22Rv1 (cell line): ENCODE measurements at regions not wholly inside any gene's neighbourhood (a gene's known extent, or its start where the extent isn't known, plus 50 kb on each side); places are given as distances from the start of the nearest gene placed in this dataset.

Experiments
- CTCF ChIP-seq: fragments of 450-650 bp; IDR thresholded peaks from 2 replicates; pipeline ENCODE4 v1.5.1; 2017; ENCODE audit warnings: mild to moderate bottlenecking
- ZFX ChIP-seq: fragments of 450-650 bp; IDR thresholded peaks from 2 replicates; pipeline ENCODE4 v1.6.1; 2017; ENCODE audit warnings: antibody characterized with exemption, borderline replicate concordance

DNA sequence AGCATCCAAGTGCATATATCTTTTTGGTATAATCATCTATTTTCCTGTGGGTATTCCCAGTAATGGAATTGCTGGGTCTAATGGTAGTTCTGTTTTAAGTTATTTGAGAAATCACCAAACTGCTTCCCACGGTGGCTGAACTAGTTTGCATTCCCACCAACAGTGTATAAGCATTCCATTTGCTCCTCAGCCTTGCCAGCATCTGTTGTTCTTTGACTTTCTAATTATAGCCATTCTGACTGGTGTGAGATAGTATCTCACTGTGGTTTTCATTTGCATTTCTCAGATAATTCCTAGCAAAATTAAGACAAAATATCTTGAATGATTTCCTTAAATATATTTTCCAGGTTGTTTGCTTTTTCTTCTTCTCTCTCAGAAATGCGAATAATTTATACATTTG, 341.1 kb downstream of the GBA3 start:
- TF ChIP-seq CTCF (no peak), ZFX (no peak)
